GM23338 (cell line): ENCODE measurements at regions not wholly inside any gene's neighbourhood (a gene's known extent, or its start where the extent isn't known, plus 50 kb on each side); places are given as distances from the start of the nearest gene placed in this dataset.

Experiments used
- CTCF ChIP-seq, 2 experiments: fragments of 200-600 bp in 1 of 2; sonication (generic) in 1 of 2; conservative IDR thresholded peaks; 2 replicates each; pipeline versions ENCODE4 v1.5.1 to v1.6.1; 2016 to 2017; ENCODE audit warnings: antibody characterized with exemption in 2 of 2, low read depth in 2 of 2, mild to moderate bottlenecking in 2 of 2, moderate library complexity in 1 of 2
- EZH2 ChIP-seq: fragments of 200-600 bp; sonication (generic); IDR thresholded peaks from one replicate; pipeline ENCODE4 v1.8.0; 2017; ENCODE audit warnings: antibody characterized with exemption, mild to moderate bottlenecking, low read depth; ENCODE audit not compliant: unreplicated experiment
- JUNB ChIP-seq: IDR thresholded peaks from one replicate; pipeline ENCODE4 v1.6.1; 2016; ENCODE audit warnings: antibody characterized with exemption; ENCODE audit not compliant: unreplicated experiment
- REST ChIP-seq: IDR thresholded peaks from one replicate; pipeline ENCODE4 v1.6.1; 2018; ENCODE audit warnings: antibody characterized with exemption; ENCODE audit not compliant: unreplicated experiment

GRCh38 chr6:40876336-40876735, 162.7 kb downstream of the UNC5CL start:
- no peak for TF ChIP-seq CTCF (conservative IDR thresholded peaks at IDR 0.05; ENCODE audit: low read depth in 2 of 2)
- no peak for TF ChIP-seq JUNB
- TF ChIP-seq REST, result no peak
- no peak for TF ChIP-seq EZH2
